GM12891 (cell line): ENCODE measurements at regions not wholly inside any gene's neighbourhood (a gene's known extent, or its start where the extent isn't known, plus 50 kb on each side); places are given as distances from the start of the nearest gene placed in this dataset.

Experiments
- POLR2A ChIP-seq: IDR thresholded peaks from 2 replicates; pipeline ENCODE4 v1.6.1; 2011; ENCODE audit warnings: low read depth, low read length, control low read depth
- POLR2AphosphoS5 ChIP-seq: IDR thresholded peaks from 2 replicates; pipeline ENCODE4 v1.6.1; 2011; ENCODE audit warnings: low read depth, low read length, control low read depth

GRCh38 chr1:222970040-222970439 lies 155.2 kb downstream of the DISP1 start:
- TF ChIP-seq POLR2A (no peak), POLR2AphosphoS5 (no peak)
